HepG2 (cell line): ENCODE measurements at regions not wholly inside any gene's neighbourhood (a gene's known extent, or its start where the extent isn't known, plus 50 kb on each side); places are given as distances from the start of the nearest gene placed in this dataset.

Experiments
- ATAC-seq: fragments of 200-7000 bp; cut with Tn5 transposase; 3 replicates; pipeline ENCODE4 v1.9.1; 2020; ENCODE audit warnings: mild to moderate bottlenecking, moderate library complexity
- BruUV-seq: library from RNA; stranded (reverse); fragments of 400-500 nt; replicated peaks from 2 replicates; lab custom pipeline; 2021; lab: Mats Ljungman, UMichigan
- CTCF ChIA-PET: fragments of 300-600 bp; formaldehyde crosslinking; extraction: SDS; loops from one replicate; lab custom pipeline; 2021; ENCODE audit warnings: low total read pairs, inconsistent platforms, low intra/inter-chr PET ratio; lab: Yijun Ruan, JAX
- POLR2A ChIA-PET: fragments of 350-600 bp; sonication (Branson Sonifier 250); formaldehyde crosslinking; loops from one replicate; lab custom pipeline; 2020; ENCODE audit warnings: antibody characterized with exemption, inconsistent platforms; lab: Yijun Ruan, JAX
- DNase-seq: peaks from one replicate; pipeline ENCODE4 v3.0.0-alpha.2; 2015; ENCODE audit warnings: low spot score
- FAIRE-seq: peaks from 3 replicates; lab custom pipeline; 2011; peaks lifted over from hg19 to GRCh38; lab: Jason Lieb, UNC
- H2AFZ ChIP-seq: one replicate; pipeline ENCODE4 v1.6.1; 2011; ENCODE audit warnings: low read length, inconsistent platforms
- H3K27ac ChIP-seq: fragments of 300-600 bp; 3 replicates; pipeline ENCODE4 v1.8.0; 2011; ENCODE audit warnings: mixed run types, mild to moderate bottlenecking, mixed read lengths, low read length, inconsistent platforms; ENCODE audit not compliant: insufficient read depth; ENCODE audit errors: extremely low read length
- H3K27me3 ChIP-seq, 2 experiments: fragments of 200-600 bp in 1 of 2; 2 replicates in 1 of 2; 3 replicates in 1 of 2; pipeline versions ENCODE4 v1.6.0 to v1.8.0; 2011; ENCODE audit warnings: low read length in 2 of 2, mild to moderate bottlenecking in 2 of 2, moderate library complexity in 2 of 2, inconsistent platforms in 1 of 2; ENCODE audit not compliant: insufficient read depth in 2 of 2, control insufficient read depth in 1 of 2
- H3K36me3 ChIP-seq, 2 experiments: fragments of 200-600 bp in 1 of 2; replicated peaks in 1 of 2; 2 replicates in 1 of 2; 3 replicates in 1 of 2; pipeline versions ENCODE4 v1.5.1 to v1.8.0; 2011; ENCODE audit warnings: low read length in 2 of 2, inconsistent platforms in 1 of 2; ENCODE audit not compliant: insufficient read depth in 2 of 2, control insufficient read depth in 1 of 2
- H3K4me1 ChIP-seq: 2 replicates; pipeline ENCODE4 v1.5.1; 2012; ENCODE audit warnings: low read length, inconsistent platforms; ENCODE audit not compliant: insufficient read depth
- H3K4me2 ChIP-seq: 2 replicates; pipeline ENCODE4 v1.6.0; 2011; ENCODE audit warnings: low read depth, low read length, inconsistent platforms
- H3K4me3 ChIP-seq, 3 experiments: fragments of 200-600 bp in 1 of 3; sonication (generic), shearing (Covaris generic) in 1 of 3; replicated peaks in 1 of 3; 2 replicates each; pipeline ENCODE4 v1.5.1; 2011 to 2016; ENCODE audit warnings: low read length in 3 of 3, inconsistent platforms in 2 of 3, low read depth in 2 of 3, mild to moderate bottlenecking in 2 of 3, control low read depth in 1 of 3, mixed read lengths in 1 of 3; ENCODE audit not compliant: insufficient read depth in 1 of 3
- H3K79me2 ChIP-seq: one replicate; pipeline ENCODE4 v1.6.1; 2011; ENCODE audit warnings: low read length, inconsistent platforms; ENCODE audit not compliant: insufficient read depth
- H3K9ac ChIP-seq: 2 replicates; pipeline ENCODE4 v1.6.0; 2011; ENCODE audit warnings: mild to moderate bottlenecking, low read depth, low read length, inconsistent platforms; ENCODE audit not compliant: insufficient read depth
- H3K9me3 ChIP-seq: 2 replicates; pipeline ENCODE4 v1.5.1; 2012; ENCODE audit warnings: mild to moderate bottlenecking, low read length
- H4K20me1 ChIP-seq: 2 replicates; pipeline ENCODE4 v1.6.0; 2011; ENCODE audit warnings: inconsistent platforms, mild to moderate bottlenecking, low read length, moderate library complexity; ENCODE audit not compliant: insufficient read depth
- FOXM1 ChIP-seq: sonication (generic); formaldehyde crosslinking; IDR thresholded peaks from 2 replicates; pipeline ENCODE4 v1.5.0; 2020; ENCODE audit warnings: missing genetic modification reagents
- GATA4 ChIP-seq: sonication (generic); IDR thresholded peaks from 2 replicates; pipeline ENCODE4 v1.6.1; 2016; ENCODE audit warnings: antibody characterized with exemption, low read depth, borderline replicate concordance
- MYC ChIP-seq: sonication (generic); formaldehyde crosslinking; IDR thresholded peaks from 2 replicates; pipeline ENCODE4 v1.9.0; 2021; ENCODE audit warnings: missing genetic modification reagents, borderline replicate concordance
- SAFB2 ChIP-seq: sonication (generic); formaldehyde crosslinking; IDR thresholded peaks from 2 replicates; pipeline ENCODE4 v1.5.1; 2020; ENCODE audit warnings: missing genetic modification reagents, low read depth, mild to moderate bottlenecking, borderline replicate concordance
- SPEN ChIP-seq: sonication (generic); formaldehyde crosslinking; IDR thresholded peaks from 2 replicates; pipeline ENCODE4 v1.5.1; 2020; ENCODE audit warnings: low read depth, mild to moderate bottlenecking, missing genetic modification reagents
- TBX2 ChIP-seq: sonication (generic); formaldehyde crosslinking; IDR thresholded peaks from 2 replicates; pipeline ENCODE4 v1.5.0; 2020; ENCODE audit warnings: missing genetic modification reagents, mild to moderate bottlenecking, borderline replicate concordance
- ZNF207 ChIP-seq: fragments of 450-650 bp; IDR thresholded peaks from 2 replicates; pipeline ENCODE4 v1.6.1; 2016; ENCODE audit warnings: antibody characterized with exemption, borderline replicate concordance
- ZNF83 ChIP-seq: sonication (generic); formaldehyde crosslinking; IDR thresholded peaks from 2 replicates; pipeline ENCODE4 v1.4.0; 2020; ENCODE audit warnings: missing genetic modification reagents, mild to moderate bottlenecking, borderline replicate concordance
- WGBS: methylation state at CpG from one replicate; pipeline ENCODE4 v1.1.6; 2017; ENCODE audit warnings: low lambda C conversion rate; 5-methylcytosine and 5-hydroxymethylcytosine counted together
- in situ Hi-C: cut with HindIII; loops from 2 replicates; pipeline ENCODE4 v1.10.0; 2017; ENCODE audit warnings: low pct_unique_long_range_greater_than_20kb; ENCODE audit not compliant: extremely low pct_ligation_motif_present
- intact Hi-C: fragments of 100-400 bp; cut with micrococcal nuclease; formaldehyde crosslinking; loops from one replicate; pipeline ENCODE4 v1.10.0; 2022; ENCODE audit not compliant: unreplicated experiment
- TF ChIP-seq, protein P1 (sequence below): sonication (generic); formaldehyde crosslinking; IDR thresholded peaks from 2 replicates; pipeline ENCODE4 v1.5.1; 2020; ENCODE audit warnings: mild to moderate bottlenecking, moderate library complexity, missing genetic modification reagents
- TF ChIP-seq, protein P2 (sequence below): sonication (generic); formaldehyde crosslinking; IDR thresholded peaks from 2 replicates; pipeline ENCODE4 v1.5.1; 2020; ENCODE audit warnings: mild to moderate bottlenecking, missing genetic modification reagents, borderline replicate concordance
- TF ChIP-seq, protein P3 (sequence below): sonication (generic); formaldehyde crosslinking; IDR thresholded peaks from 2 replicates; pipeline ENCODE4 v1.4.0; 2020; ENCODE audit warnings: missing genetic modification reagents, borderline replicate concordance

DNA sequence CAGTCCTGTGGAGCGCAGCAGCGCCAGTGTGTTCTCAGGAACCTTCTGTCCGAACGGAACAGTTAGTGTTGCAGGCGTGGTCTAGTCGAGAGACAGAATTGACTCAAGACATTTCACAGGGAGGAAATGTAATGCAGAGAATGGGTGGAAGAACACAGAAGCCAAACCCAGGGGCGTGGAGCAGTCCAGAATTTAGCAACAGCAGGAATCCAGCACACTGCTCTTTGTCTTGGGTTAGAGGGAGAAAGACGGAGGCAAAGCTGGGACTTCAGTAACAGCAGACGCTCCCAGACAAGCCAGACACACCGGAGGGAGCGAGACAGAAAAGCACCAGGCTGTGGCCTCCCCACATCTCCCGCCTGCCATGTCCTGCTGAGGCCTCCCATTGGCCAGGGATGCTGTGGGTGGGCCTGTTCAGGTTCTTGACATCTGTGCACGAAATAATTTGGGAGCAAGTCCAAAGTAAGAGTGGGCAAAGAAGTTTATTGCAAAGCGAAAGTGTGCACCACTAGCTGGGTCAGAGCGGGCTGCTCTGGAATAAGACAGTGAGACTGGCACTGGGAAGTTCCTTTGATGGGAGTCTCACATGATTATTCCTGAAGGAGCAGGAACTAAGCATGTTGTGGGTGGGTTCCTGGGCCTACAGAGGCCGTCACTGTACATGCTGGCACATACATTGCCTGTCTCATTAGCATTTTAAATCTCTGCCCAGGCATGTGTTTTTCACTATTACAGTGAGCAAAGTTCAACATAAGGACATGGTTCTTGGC is 339.3 kb upstream of the SFSWAP start:
- Histone ChIP-seq H3K27ac (no peak overlapping the region), H3K4me2 (no peak overlapping the region), H2AFZ (no peak overlapping the region), H3K4me1 (no peaks in the 10 kb centered on the region; the same call in 1 of the 2 replicates), H3K27me3 (peaks cover 4 to 14% of the 10 kb centered on the region in 2 experiments; a peak in 2 of 5 replicates), H4K20me1 (no peaks in the 10 kb centered on the region), H3K79me2 (no peaks in the 10 kb centered on the region), H3K4me3 (no peak overlapping the region), H3K36me3 (no peaks in the 10 kb centered on the region), H3K9ac (no peak overlapping the region), H3K9me3 (no peaks in the 10 kb centered on the region)
- intact Hi-C loops = no loop called here
- 60% methylated on average over 15 of the region's 16 CpGs for WGBS
- CTCF ChIA-PET = no interaction called here
- BruUV-seq = no TSS peak
- DNase-seq (no peak), FAIRE-seq (no peak), ATAC-seq (no peak)
- in situ Hi-C loops = no loop called here
- TF ChIP-seq, protein P1, sequence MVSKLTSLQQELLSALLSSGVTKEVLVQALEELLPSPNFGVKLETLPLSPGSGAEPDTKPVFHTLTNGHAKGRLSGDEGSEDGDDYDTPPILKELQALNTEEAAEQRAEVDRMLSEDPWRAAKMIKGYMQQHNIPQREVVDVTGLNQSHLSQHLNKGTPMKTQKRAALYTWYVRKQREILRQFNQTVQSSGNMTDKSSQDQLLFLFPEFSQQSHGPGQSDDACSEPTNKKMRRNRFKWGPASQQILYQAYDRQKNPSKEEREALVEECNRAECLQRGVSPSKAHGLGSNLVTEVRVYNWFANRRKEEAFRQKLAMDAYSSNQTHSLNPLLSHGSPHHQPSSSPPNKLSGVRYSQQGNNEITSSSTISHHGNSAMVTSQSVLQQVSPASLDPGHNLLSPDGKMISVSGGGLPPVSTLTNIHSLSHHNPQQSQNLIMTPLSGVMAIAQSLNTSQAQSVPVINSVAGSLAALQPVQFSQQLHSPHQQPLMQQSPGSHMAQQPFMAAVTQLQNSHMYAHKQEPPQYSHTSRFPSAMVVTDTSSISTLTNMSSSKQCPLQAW (CRISPR knock-in tag) = no peak
- TF ChIP-seq MYC (CRISPR knock-in tag) = no peak
- POLR2A ChIA-PET = no interaction called here

DNA sequence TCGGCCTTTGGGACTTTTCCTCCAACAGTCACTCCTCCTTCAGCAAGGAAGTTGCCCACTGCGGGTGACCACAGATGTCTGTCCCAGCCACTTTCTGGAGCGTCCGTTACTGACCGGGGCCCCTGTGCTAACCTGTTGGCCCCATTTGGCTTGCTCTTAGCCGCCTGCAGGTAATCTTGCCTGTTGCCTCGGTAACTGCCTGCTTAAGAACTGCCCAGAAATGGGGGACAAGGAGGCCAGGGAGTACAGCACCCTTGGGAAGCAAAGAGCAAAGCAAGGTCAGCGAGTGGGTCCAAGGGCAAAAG is 338.8 kb upstream of the SFSWAP start:
- ChIA-PET POLR2A (no interaction called here), CTCF (no interaction called here)
- ATAC-seq = no peak
- Histone ChIP-seq H3K9me3 (no peaks in the 10 kb centered on the region), H3K27me3 (peaks cover 4 to 17% of the 10 kb centered on the region in 2 experiments; a peak in 4 of 5 replicates), H3K36me3 (no peaks in the 10 kb centered on the region), H3K79me2 (no peaks in the 10 kb centered on the region), H3K9ac (no peak overlapping the region), H3K4me3 (no peak overlapping the region), H3K4me2 (no peak overlapping the region), H2AFZ (no peak overlapping the region), H4K20me1 (no peaks in the 10 kb centered on the region), H3K4me1 (no peaks in the 10 kb centered on the region), H3K27ac (no peak overlapping the region)
- BruUV-seq = no TSS peak
- in situ Hi-C loops (no loop called here), intact Hi-C loops (no loop called here)
- 40% methylated on average over 7 of the region's 8 CpGs for WGBS
- no peak for DNase-seq
- no peak for FAIRE-seq
- TF ChIP-seq FOXM1 (CRISPR knock-in tag) (no peak), ZNF83 (CRISPR knock-in tag) (no peak), GATA4 (no peak), SAFB2 (CRISPR knock-in tag) (no peak), ZNF207 (no peak), SPEN (CRISPR knock-in tag) (no peak), TBX2 (no peak)
- TF ChIP-seq, protein P2, sequence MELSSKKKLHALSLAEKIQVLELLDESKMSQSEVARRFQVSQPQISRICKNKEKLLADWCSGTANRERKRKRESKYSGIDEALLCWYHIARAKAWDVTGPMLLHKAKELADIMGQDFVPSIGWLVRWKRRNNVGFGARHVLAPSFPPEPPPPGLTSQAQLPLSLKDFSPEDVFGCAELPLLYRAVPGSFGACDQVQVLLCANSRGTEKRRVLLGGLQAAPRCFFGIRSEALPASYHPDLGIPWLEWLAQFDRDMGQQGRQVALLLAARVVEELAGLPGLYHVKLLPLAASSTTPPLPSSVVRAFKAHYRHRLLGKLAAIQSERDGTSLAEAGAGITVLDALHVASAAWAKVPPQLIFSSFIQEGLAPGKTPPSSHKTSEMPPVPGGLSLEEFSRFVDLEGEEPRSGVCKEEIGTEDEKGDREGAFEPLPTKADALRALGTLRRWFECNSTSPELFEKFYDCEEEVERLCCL (CRISPR knock-in tag) = no peak
- TF ChIP-seq, protein P3, sequence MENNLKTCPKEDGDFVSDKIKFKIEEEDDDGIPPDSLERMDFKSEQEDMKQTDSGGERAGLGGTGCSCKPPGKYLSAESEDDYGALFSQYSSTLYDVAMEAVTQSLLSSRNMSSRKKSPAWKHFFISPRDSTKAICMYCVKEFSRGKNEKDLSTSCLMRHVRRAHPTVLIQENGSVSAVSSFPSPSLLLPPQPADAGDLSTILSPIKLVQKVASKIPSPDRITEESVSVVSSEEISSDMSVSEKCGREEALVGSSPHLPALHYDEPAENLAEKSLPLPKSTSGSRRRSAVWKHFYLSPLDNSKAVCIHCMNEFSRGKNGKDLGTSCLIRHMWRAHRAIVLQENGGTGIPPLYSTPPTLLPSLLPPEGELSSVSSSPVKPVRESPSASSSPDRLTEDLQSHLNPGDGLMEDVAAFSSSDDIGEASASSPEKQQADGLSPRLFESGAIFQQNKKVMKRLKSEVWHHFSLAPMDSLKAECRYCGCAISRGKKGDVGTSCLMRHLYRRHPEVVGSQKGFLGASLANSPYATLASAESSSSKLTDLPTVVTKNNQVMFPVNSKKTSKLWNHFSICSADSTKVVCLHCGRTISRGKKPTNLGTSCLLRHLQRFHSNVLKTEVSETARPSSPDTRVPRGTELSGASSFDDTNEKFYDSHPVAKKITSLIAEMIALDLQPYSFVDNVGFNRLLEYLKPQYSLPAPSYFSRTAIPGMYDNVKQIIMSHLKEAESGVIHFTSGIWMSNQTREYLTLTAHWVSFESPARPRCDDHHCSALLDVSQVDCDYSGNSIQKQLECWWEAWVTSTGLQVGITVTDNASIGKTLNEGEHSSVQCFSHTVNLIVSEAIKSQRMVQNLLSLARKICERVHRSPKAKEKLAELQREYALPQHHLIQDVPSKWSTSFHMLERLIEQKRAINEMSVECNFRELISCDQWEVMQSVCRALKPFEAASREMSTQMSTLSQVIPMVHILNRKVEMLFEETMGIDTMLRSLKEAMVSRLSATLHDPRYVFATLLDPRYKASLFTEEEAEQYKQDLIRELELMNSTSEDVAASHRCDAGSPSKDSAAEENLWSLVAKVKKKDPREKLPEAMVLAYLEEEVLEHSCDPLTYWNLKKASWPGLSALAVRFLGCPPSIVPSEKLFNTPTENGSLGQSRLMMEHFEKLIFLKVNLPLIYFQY (CRISPR knock-in tag) = no peak
